ENCODE measurements at regions not wholly inside any gene's neighbourhood (a gene's known extent, or its start where the extent isn't known, plus 50 kb on each side); places are given as distances from the start of the nearest gene placed in this dataset.
A peak's percentile ranks its signal among the peaks of the same experiment; 100 is the strongest.

GRCh38 chr18:49662506-49662905 lies 100.6 kb downstream of the LIPG start:
- no peak for DNase-seq (ENCODE audit: low read depth in 2 of 2)

- no peak for DNase-seq (ENCODE audit: low read depth in 2 of 2)
These were observed 97.1 kb downstream of the LIPG start for GRCh38 chr18:49658823-49659404.

- peak in 1 of 2 donors; percentile 52 for DNase-seq (ENCODE audit: low read depth in 2 of 2)
These were observed 94.3 kb downstream of the LIPG start for GRCh38 chr18:49656073-49656692.

- no peak for DNase-seq (ENCODE audit: low read depth in 2 of 2)
These were observed 93.6 kb downstream of the LIPG start for GRCh38 chr18:49655266-49656072.

GRCh38 chr18:49654347-49654746 lies 92.5 kb downstream of the LIPG start:
- no peak for DNase-seq (ENCODE audit: low read depth in 2 of 2)

GRCh38 chr18:49652881-49653724 lies 91.2 kb downstream of the LIPG start:
- DNase-seq (ENCODE audit: low read depth in 2 of 2) = no peak

- no peak for DNase-seq (ENCODE audit: low read depth in 2 of 2)
These were observed 89.2 kb downstream of the LIPG start for GRCh38 chr18:49651033-49651432.

GRCh38 chr18:49650426-49650891 lies 88.6 kb downstream of the LIPG start:
- DNase-seq (ENCODE audit: low read depth in 2 of 2) = no peak

- no peak for DNase-seq (ENCODE audit: low read depth in 2 of 2)
These were observed 87.0 kb downstream of the LIPG start for GRCh38 chr18:49648811-49649210.
